ENCODE measurements at regions not wholly inside any gene's neighbourhood (a gene's known extent, or its start where the extent isn't known, plus 50 kb on each side); places are given as distances from the start of the nearest gene placed in this dataset.
"Not testable (repeated sequence)": the region's sequence is repeated elsewhere in the genome, so short reads cannot be mapped to it uniquely, and the experiment has no call there.

- WGBS (ENCODE audit: insufficient coverage, low coverage, low lambda C conversion rate, missing lambda C conversion rate): 40% methylated on average over 1 of the region's 1 CpG
- Histone ChIP-seq H3K4me1 (no peaks in the 10 kb centered on the region), H3K27ac (no peak overlapping the region), H3K36me3 (no peaks in the 10 kb centered on the region), H3K9me3 (no peaks in the 10 kb centered on the region), H3K27me3 (no peaks in the 10 kb centered on the region), H3K4me3 (no peak overlapping the region)
- DNase-seq (no peak), ATAC-seq (no peak)
- intact Hi-C loops (cut with DNase I): no loop called here
- TF ChIP-seq POLR2A (IDR thresholded peaks at IDR 0.05): no peak
These were observed 138.9 kb upstream of the FERD3L start for GRCh38 chr7:19284136-19284535.

- TF ChIP-seq POLR2A (IDR thresholded peaks at IDR 0.05) (no peak), CTCF (IDR thresholded peaks at IDR 0.05) (no peak)
- no peaks in the 10 kb centered on the region for H3K9me3 ChIP-seq
- no peaks in the 10 kb centered on the region for H3K4me1 ChIP-seq
- no peaks in the 10 kb centered on the region for H3K36me3 ChIP-seq
- no peak overlapping the region for H3K27ac ChIP-seq
- intact Hi-C loops (cut with DNase I): no loop called here
- ATAC-seq (no peak), DNase-seq (no peak)
- H3K4me3 ChIP-seq: no peak overlapping the region
- no peaks in the 10 kb centered on the region for H3K27me3 ChIP-seq
These were observed 129.8 kb upstream of the FERD3L start for GRCh38 chr7:19275000-19275399.

GRCh38 chr7:19272329-19272728 is 127.1 kb upstream of the FERD3L start:
- DNase-seq; H3K36me3 ChIP-seq; intact Hi-C loops (cut with DNase I); H3K4me1 ChIP-seq; H3K27ac ChIP-seq; H3K27me3 ChIP-seq; ATAC-seq; H3K4me3 ChIP-seq; H3K9me3 ChIP-seq: not testable (repeated sequence)
- WGBS (ENCODE audit: insufficient coverage, low coverage, low lambda C conversion rate, missing lambda C conversion rate): 63% methylated on average over 6 of the region's 6 CpGs

- Histone ChIP-seq H3K4me3 (no peak overlapping the region), H3K4me1 (no peaks in the 10 kb centered on the region), H3K27ac (no peak overlapping the region), H3K36me3 (no peaks in the 10 kb centered on the region), H3K27me3 (no peaks in the 10 kb centered on the region), H3K9me3 (no peaks in the 10 kb centered on the region)
- TF ChIP-seq POLR2A (IDR thresholded peaks at IDR 0.05) (no peak), CTCF (IDR thresholded peaks at IDR 0.05) (no peak)
- DNase-seq (no peak), ATAC-seq (no peak)
- intact Hi-C loops (cut with DNase I): no loop called here
These were observed 124.1 kb upstream of the FERD3L start for GRCh38 chr7:19269301-19269700.

GRCh38 chr7:19268737-19269136 is 123.5 kb upstream of the FERD3L start:
- no peak overlapping the region for H3K27ac ChIP-seq
- ATAC-seq: no peak
- H3K4me1 ChIP-seq: no peaks in the 10 kb centered on the region
- H3K36me3 ChIP-seq: no peaks in the 10 kb centered on the region
- TF ChIP-seq POLR2A (IDR thresholded peaks at IDR 0.05): no peak
- no peak for TF ChIP-seq CTCF (IDR thresholded peaks at IDR 0.05)
- H3K4me3 ChIP-seq: no peak overlapping the region
- DNase-seq: no peak
- intact Hi-C loops (cut with DNase I): no loop called here
- WGBS (ENCODE audit: insufficient coverage, low coverage, low lambda C conversion rate, missing lambda C conversion rate): 40% methylated on average over 2 of the region's 2 CpGs
- no peaks in the 10 kb centered on the region for H3K27me3 ChIP-seq
- H3K9me3 ChIP-seq: no peaks in the 10 kb centered on the region

GRCh38 chr7:19262826-19263225 is 117.6 kb upstream of the FERD3L start:
- Histone ChIP-seq H3K36me3 (no peaks in the 10 kb centered on the region), H3K9me3 (no peaks in the 10 kb centered on the region), H3K4me3 (no peak overlapping the region), H3K27me3 (no peaks in the 10 kb centered on the region), H3K27ac (no peak overlapping the region), H3K4me1 (no peaks in the 10 kb centered on the region)
- no peak for DNase-seq
- TF ChIP-seq POLR2A (IDR thresholded peaks at IDR 0.05) (no peak), CTCF (IDR thresholded peaks at IDR 0.05) (no peak)
- ATAC-seq: no peak
- intact Hi-C loops (cut with DNase I): no loop called here
- WGBS (ENCODE audit: insufficient coverage, low coverage, low lambda C conversion rate, missing lambda C conversion rate): 46% methylated on average over 2 of the region's 2 CpGs

Measured in right lobe of liver (tissue), 6 donors.